PC-3 (cell line): ENCODE measurements at regions not wholly inside any gene's neighbourhood (a gene's known extent, or its start where the extent isn't known, plus 50 kb on each side); places are given as distances from the start of the nearest gene placed in this dataset.

Experiments used
- ATAC-seq: fragments of 200-7000 bp; cut with Tn5 transposase; 2 replicates; pipeline ENCODE4 v1.9.1; 2020; ENCODE audit warnings: mild to moderate bottlenecking, moderate library complexity
- BruUV-seq: library from RNA; stranded (reverse); fragments of 400-500 nt; replicated peaks from 2 replicates; lab custom pipeline; 2021; lab: Mats Ljungman, UMichigan
- CTCF ChIA-PET: fragments of 300-600 bp; sonication (Branson Sonifier 250); formaldehyde crosslinking; loops from one replicate; lab custom pipeline; 2022; ENCODE audit warnings: antibody characterized with exemption; lab: Charles Lee
- POLR2A ChIA-PET: fragments of 300-600 bp; sonication (Branson Sonifier 250); formaldehyde crosslinking; loops from one replicate; lab custom pipeline; 2022; ENCODE audit warnings: antibody characterized with exemption; ENCODE audit not compliant: unreplicated experiment; lab: Charles Lee
- DNase-seq: peaks from one replicate; pipeline ENCODE4 v3.0.0-alpha.2; 2015
- H2AFZ ChIP-seq: fragments of 300-600 bp; sonication (generic); 2 replicates; pipeline ENCODE4 v1.6.0; 2016; ENCODE audit warnings: antibody characterized with exemption, low read length
- H3F3A ChIP-seq: fragments of 300-600 bp; sonication (generic); one replicate; pipeline ENCODE4 v1.6.0; 2017; ENCODE audit warnings: antibody characterized with exemption, low read length, control low read depth, mild to moderate bottlenecking; ENCODE audit not compliant: unreplicated experiment
- H3K27ac ChIP-seq: fragments of 300-600 bp; sonication (generic); 2 replicates; pipeline ENCODE4 v1.5.1; 2016; ENCODE audit warnings: mild to moderate bottlenecking, low read length
- H3K27me3 ChIP-seq: fragments of 300-600 bp; sonication (generic); 2 replicates; pipeline ENCODE4 v1.6.1; 2016; ENCODE audit warnings: low read length, mixed read lengths
- H3K36me3 ChIP-seq: fragments of 300-600 bp; sonication (generic); 2 replicates; pipeline ENCODE4 v1.6.1; 2016; ENCODE audit warnings: low read depth, mixed run types, low read length, mixed read lengths
- H3K4me1 ChIP-seq: fragments of 300-600 bp; sonication (generic); 2 replicates; pipeline ENCODE4 v1.5.1; 2016; ENCODE audit warnings: low read length; ENCODE audit not compliant: insufficient read depth
- H3K4me2 ChIP-seq: fragments of 300-600 bp; sonication (generic); 2 replicates; pipeline ENCODE4 v1.6.0; 2016; ENCODE audit warnings: low read length
- H3K4me3 ChIP-seq: fragments of 300-600 bp; sonication (generic); 2 replicates; pipeline ENCODE4 v1.5.1; 2016; ENCODE audit warnings: mild to moderate bottlenecking, low read length, mixed read lengths
- H3K79me2 ChIP-seq: fragments of 300-600 bp; sonication (generic); 2 replicates; pipeline ENCODE4 v1.6.1; 2017; ENCODE audit warnings: low read length, mixed read lengths
- H3K9ac ChIP-seq: fragments of 300-600 bp; sonication (generic); 2 replicates; pipeline ENCODE4 v1.6.0; 2016; ENCODE audit warnings: mild to moderate bottlenecking, low read length
- H3K9me2 ChIP-seq: fragments of 300-600 bp; sonication (generic); replicated peaks from 2 replicates; pipeline ENCODE4 v1.6.1; 2016; ENCODE audit warnings: mixed run types, low read length, mixed read lengths
- H3K9me3 ChIP-seq: fragments of 300-600 bp; sonication (generic); 2 replicates; pipeline ENCODE4 v1.6.1; 2016; ENCODE audit warnings: low read length, mixed read lengths
- H4K20me1 ChIP-seq: fragments of 300-600 bp; sonication (generic); 2 replicates; pipeline ENCODE4 v1.6.1; 2016; ENCODE audit warnings: low read length, mixed read lengths
- EZH2 ChIP-seq: fragments of 300-600 bp; sonication (generic); IDR thresholded peaks from one replicate; pipeline ENCODE4 v1.6.1; 2017; ENCODE audit warnings: antibody characterized with exemption, mild to moderate bottlenecking, low read length; ENCODE audit not compliant: unreplicated experiment
- EZH2phosphoT487 ChIP-seq: fragments of 300-600 bp; sonication (generic); IDR thresholded peaks from 2 replicates; pipeline ENCODE4 v1.6.1; 2018; ENCODE audit warnings: mild to moderate bottlenecking, antibody characterized with exemption, low read length, borderline replicate concordance
- intact Hi-C: fragments of 100-400 bp; cut with micrococcal nuclease; formaldehyde crosslinking; loops from 2 replicates; pipeline ENCODE4 v1.9.0; 2023
- TF ChIP-seq, protein P1 (sequence below): fragments of 300-600 bp; sonication (generic); conservative IDR thresholded peaks from 2 replicates; pipeline ENCODE4 v1.5.1; 2017; ENCODE audit warnings: antibody characterized with exemption, low read depth, mild to moderate bottlenecking, low read length

DNA sequence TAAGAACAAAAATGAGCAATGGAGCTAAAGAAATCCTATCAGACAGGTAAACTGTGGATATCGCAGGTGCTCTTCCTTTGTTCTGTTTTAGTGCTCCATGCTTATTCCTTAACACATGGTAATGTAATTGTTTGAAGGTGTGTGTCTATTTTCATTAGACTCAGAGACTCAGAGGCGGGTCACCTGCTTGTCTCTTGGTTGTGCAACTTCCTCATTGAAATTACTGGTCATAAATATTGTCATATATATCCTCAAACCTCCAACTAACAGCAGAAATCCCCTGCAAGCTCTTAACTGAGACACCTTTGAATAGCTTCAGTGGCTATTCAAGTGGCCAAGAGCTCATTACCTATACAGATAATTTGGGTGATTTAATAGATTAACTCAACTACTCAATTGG is 177.2 kb downstream of the PTN start:
- ATAC-seq = no peak
- intact Hi-C loops = loop anchor here (5.0 kb wide), 1 partner anchor 209 kb away; no protein-coding TSS in a partner anchor
- no peaks in the 10 kb centered on the region for H3F3A ChIP-seq
- no peak overlapping the region for H3K9ac ChIP-seq
- no peaks in the 10 kb centered on the region for H3K79me2 ChIP-seq
- H3K4me3 ChIP-seq = no peak overlapping the region
- BruUV-seq = no TSS peak
- no peaks in the 10 kb centered on the region for H3K9me3 ChIP-seq
- no peak overlapping the region for H3K27ac ChIP-seq
- POLR2A ChIA-PET = no interaction called here
- no peaks in the 10 kb centered on the region for H3K4me1 ChIP-seq
- H3K9me2 ChIP-seq = no peaks in the 10 kb centered on the region
- H2AFZ ChIP-seq = no peak overlapping the region
- CTCF ChIA-PET = no interaction called here
- H3K4me2 ChIP-seq = no peak overlapping the region
- no peaks in the 10 kb centered on the region for H3K36me3 ChIP-seq
- no peaks in the 10 kb centered on the region for H4K20me1 ChIP-seq
- DNase-seq = no peak
- no peaks in the 10 kb centered on the region for H3K27me3 ChIP-seq
- TF ChIP-seq EZH2 (no peak), EZH2phosphoT487 (no peak)
- TF ChIP-seq, protein P1, sequence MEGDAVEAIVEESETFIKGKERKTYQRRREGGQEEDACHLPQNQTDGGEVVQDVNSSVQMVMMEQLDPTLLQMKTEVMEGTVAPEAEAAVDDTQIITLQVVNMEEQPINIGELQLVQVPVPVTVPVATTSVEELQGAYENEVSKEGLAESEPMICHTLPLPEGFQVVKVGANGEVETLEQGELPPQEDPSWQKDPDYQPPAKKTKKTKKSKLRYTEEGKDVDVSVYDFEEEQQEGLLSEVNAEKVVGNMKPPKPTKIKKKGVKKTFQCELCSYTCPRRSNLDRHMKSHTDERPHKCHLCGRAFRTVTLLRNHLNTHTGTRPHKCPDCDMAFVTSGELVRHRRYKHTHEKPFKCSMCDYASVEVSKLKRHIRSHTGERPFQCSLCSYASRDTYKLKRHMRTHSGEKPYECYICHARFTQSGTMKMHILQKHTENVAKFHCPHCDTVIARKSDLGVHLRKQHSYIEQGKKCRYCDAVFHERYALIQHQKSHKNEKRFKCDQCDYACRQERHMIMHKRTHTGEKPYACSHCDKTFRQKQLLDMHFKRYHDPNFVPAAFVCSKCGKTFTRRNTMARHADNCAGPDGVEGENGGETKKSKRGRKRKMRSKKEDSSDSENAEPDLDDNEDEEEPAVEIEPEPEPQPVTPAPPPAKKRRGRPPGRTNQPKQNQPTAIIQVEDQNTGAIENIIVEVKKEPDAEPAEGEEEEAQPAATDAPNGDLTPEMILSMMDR = no peak

DNA sequence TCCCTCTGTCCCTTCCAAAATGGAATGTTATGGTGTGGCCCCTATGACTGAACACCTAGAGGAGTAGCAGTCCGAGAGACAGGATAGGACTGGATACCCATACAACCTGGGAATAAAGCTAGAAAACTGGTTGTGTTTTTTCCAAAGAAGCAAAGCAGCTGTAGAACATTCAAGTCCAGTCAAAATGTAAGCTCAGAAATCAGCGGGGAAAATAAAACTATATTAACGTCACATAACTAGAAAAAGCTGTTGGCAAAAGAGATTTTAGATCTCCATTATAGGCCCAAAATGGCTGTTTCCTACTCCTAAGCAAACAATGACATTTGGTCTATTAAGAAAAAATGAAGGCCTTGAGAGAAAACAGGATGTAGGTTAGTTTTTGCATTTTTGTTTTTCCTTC is 177.7 kb downstream of the PTN start:
- BruUV-seq = no TSS peak
- ATAC-seq (no peak), DNase-seq (no peak)
- Histone ChIP-seq H3K9me2 (no peaks in the 10 kb centered on the region), H3K27ac (no peak overlapping the region), H3K4me3 (no peak overlapping the region), H3K9ac (no peak overlapping the region), H2AFZ (no peak overlapping the region), H3K4me2 (no peak overlapping the region), H3F3A (no peaks in the 10 kb centered on the region), H3K4me1 (no peaks in the 10 kb centered on the region), H3K36me3 (no peaks in the 10 kb centered on the region), H3K79me2 (no peaks in the 10 kb centered on the region), H3K27me3 (no peaks in the 10 kb centered on the region), H4K20me1 (no peaks in the 10 kb centered on the region), H3K9me3 (no peaks in the 10 kb centered on the region)
- ChIA-PET POLR2A (no interaction called here), CTCF (no interaction called here)
- intact Hi-C loops = loop anchor here (5.0 kb wide), 1 partner anchor 208 kb away; no protein-coding TSS in a partner anchor
- TF ChIP-seq EZH2 = no peak
- TF ChIP-seq, protein P1 = no peak
- no peak for TF ChIP-seq EZH2phosphoT487

DNA sequence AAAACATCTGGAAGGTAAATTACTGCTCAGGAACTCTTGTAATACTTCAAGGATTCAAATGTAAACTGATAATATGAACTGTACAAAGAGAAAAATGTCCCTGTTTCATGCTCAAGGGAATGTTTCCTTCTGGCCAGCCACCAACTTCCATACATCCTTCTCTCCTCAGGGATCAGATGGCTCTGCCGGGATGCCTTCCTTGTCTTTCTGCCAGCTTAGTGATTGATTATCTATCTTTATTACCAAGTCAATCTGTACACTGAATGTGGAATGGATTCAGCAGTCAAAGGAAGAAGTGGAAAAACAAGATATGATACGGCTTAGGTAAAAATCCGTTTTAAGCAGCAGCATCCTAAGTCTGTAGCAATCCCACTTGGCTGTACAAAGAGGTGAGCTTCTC is 178.3 kb downstream of the PTN start:
- POLR2A ChIA-PET = no interaction called here
- no peak for TF ChIP-seq EZH2phosphoT487
- no peak for TF ChIP-seq EZH2
- TF ChIP-seq, protein P1 = no peak

More for the DNA sequence above, 178.3 kb downstream of the PTN start:
- H3K9me3 ChIP-seq = no peaks in the 10 kb centered on the region
- CTCF ChIA-PET = no interaction called here
- no peaks in the 10 kb centered on the region for H3K36me3 ChIP-seq
- intact Hi-C loops = loop anchor here (5.0 kb wide), 1 partner anchor 208 kb away; no protein-coding TSS in a partner anchor
- no peaks in the 10 kb centered on the region for H3F3A ChIP-seq
- H3K9ac ChIP-seq = no peak overlapping the region
- H3K79me2 ChIP-seq = no peaks in the 10 kb centered on the region
- no peaks in the 10 kb centered on the region for H4K20me1 ChIP-seq
- DNase-seq (no peak), ATAC-seq (no peak)
- no peak overlapping the region for H3K4me2 ChIP-seq
- no peak overlapping the region for H3K27ac ChIP-seq
- no TSS peak for BruUV-seq
- H2AFZ ChIP-seq = no peak overlapping the region
- H3K4me1 ChIP-seq = no peaks in the 10 kb centered on the region
- H3K4me3 ChIP-seq = no peak overlapping the region
- H3K27me3 ChIP-seq = no peaks in the 10 kb centered on the region
- H3K9me2 ChIP-seq = no peaks in the 10 kb centered on the region
